ENCODE measurements at regions not wholly inside any gene's neighbourhood (a gene's known extent, or its start where the extent isn't known, plus 50 kb on each side); places are given as distances from the start of the nearest gene placed in this dataset.

GRCh38 chr11:70594031-70594430, 195.7 kb downstream of the CTTN start:
- TF ChIP-seq MYC (IDR thresholded peaks at IDR 0.05; ENCODE audit: low read depth, low read length), result no peak
- TF ChIP-seq POLR2A (IDR thresholded peaks at IDR 0.05; ENCODE audit: extremely low read depth, insufficient read length), result no peak
- no peak for TF ChIP-seq CTCF (IDR thresholded peaks at IDR 0.05; ENCODE audit: low read depth, low read length)
- no peak for TF ChIP-seq MAX (IDR thresholded peaks at IDR 0.05; ENCODE audit: low read depth, low read length)

All from NB4 (cell line).